ENCODE measurements at regions not wholly inside any gene's neighbourhood (a gene's known extent, or its start where the extent isn't known, plus 50 kb on each side); places are given as distances from the start of the nearest gene placed in this dataset.

DNA sequence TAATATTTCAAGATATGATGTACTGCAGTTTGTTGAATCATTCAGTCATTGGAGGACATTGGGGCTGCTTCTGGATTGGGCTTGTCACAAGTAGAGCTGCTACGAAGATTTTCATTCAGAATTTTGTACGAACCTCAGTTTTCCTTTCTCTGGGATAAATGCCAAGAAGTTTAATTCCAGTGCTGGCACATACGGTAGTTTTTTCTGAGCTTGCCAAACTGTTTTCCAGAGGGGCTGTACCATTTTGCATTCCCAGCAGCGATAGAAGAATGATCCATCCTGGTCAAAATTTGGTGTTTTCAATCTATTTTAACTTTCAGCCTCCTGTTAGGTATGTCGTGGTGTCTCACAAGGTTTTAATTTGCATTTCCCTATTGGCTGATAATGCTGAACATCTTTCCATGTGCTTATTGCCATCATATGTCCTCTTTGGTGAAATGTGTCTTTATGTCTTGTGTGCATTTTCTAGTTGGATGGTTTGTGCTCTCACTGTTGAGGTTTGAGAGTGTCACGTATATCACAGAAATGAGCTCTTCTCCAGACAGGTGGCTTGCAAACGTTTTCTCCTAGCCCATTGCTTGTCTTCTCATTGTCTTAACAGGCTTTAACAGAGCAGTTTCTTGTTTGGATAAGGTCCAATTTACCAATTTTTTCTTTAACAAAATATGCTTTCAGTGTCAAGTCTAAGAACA lies 612.6 kb downstream of the GALR1 start:
- no peak for DNase-seq (ENCODE audit: low read depth)
- no peaks in the 10 kb centered on the region for H3K27me3 ChIP-seq (replicated peaks; ENCODE audit: control insufficient read depth, insufficient read depth, low read length)
- no peaks in the 10 kb centered on the region for H3K36me3 ChIP-seq (ENCODE audit: control insufficient read depth, insufficient read depth, low read length, severe bottlenecking)
- no peak overlapping the region for H3K9ac ChIP-seq (ENCODE audit: low read length)
- H3K4me3 ChIP-seq (ENCODE audit: low read length): no peak overlapping the region
- H3K9me3 ChIP-seq (ENCODE audit: control insufficient read depth, low read length): no peaks in the 10 kb centered on the region
- no peaks in the 10 kb centered on the region for H3K4me1 ChIP-seq (ENCODE audit: control insufficient read depth, insufficient read depth, low read length)

- Histone ChIP-seq H3K36me3 (ENCODE audit: control insufficient read depth, insufficient read depth, low read length, severe bottlenecking) (no peaks in the 10 kb centered on the region), H3K9ac (ENCODE audit: low read length) (no peak overlapping the region), H3K9me3 (ENCODE audit: control insufficient read depth, low read length) (no peaks in the 10 kb centered on the region), H3K4me3 (ENCODE audit: low read length) (no peak overlapping the region), H3K27me3 (replicated peaks; ENCODE audit: control insufficient read depth, insufficient read depth, low read length) (no peaks in the 10 kb centered on the region), H3K4me1 (ENCODE audit: control insufficient read depth, insufficient read depth, low read length) (no peaks in the 10 kb centered on the region)
- DNase-seq (ENCODE audit: low read depth): no peak
These were observed 616.2 kb downstream of the GALR1 start for GRCh38 chr18:77865853-77866252.

DNA sequence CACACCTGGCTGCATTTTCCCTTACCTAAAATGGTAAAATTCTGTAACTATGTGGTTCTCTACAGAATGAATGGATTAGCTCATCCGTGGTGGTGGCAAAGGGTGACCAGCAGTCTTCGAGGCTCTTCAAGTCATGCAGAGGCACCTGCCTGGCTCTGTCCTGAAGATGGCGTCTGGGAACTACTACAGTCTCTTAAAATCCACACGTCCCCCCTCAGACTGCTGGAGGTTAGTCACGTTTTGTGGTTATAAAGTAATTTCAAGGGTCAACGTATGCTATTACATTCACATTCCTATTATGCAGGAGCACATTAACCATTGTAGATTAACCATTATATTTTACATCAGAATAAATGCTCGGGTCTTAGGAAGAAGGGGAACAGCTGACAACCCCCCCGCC lies 616.7 kb downstream of the GALR1 start:
- Histone ChIP-seq H3K4me1 (ENCODE audit: control insufficient read depth, insufficient read depth, low read length) (no peaks in the 10 kb centered on the region), H3K9ac (ENCODE audit: low read length) (no peak overlapping the region), H3K36me3 (ENCODE audit: control insufficient read depth, insufficient read depth, low read length, severe bottlenecking) (no peaks in the 10 kb centered on the region), H3K27me3 (replicated peaks; ENCODE audit: control insufficient read depth, insufficient read depth, low read length) (no peaks in the 10 kb centered on the region), H3K4me3 (ENCODE audit: low read length) (no peak overlapping the region), H3K9me3 (ENCODE audit: control insufficient read depth, low read length) (no peaks in the 10 kb centered on the region)
- DNase-seq (ENCODE audit: low read depth): no peak

- no peaks in the 10 kb centered on the region for H3K4me1 ChIP-seq (ENCODE audit: control insufficient read depth, insufficient read depth, low read length)
- no peak for DNase-seq (ENCODE audit: low read depth)
- no peaks in the 10 kb centered on the region for H3K9me3 ChIP-seq (ENCODE audit: control insufficient read depth, low read length)
These were observed 620.6 kb downstream of the GALR1 start for GRCh38 chr18:77870199-77870598.

GRCh38 chr18:77870894-77871293 lies 621.2 kb downstream of the GALR1 start:
- Histone ChIP-seq H3K4me3 (ENCODE audit: low read length) (no peak overlapping the region), H3K4me1 (ENCODE audit: control insufficient read depth, insufficient read depth, low read length) (no peaks in the 10 kb centered on the region), H3K9ac (ENCODE audit: low read length) (no peak overlapping the region), H3K27me3 (replicated peaks; ENCODE audit: control insufficient read depth, insufficient read depth, low read length) (no peaks in the 10 kb centered on the region), H3K9me3 (ENCODE audit: control insufficient read depth, low read length) (no peaks in the 10 kb centered on the region), H3K36me3 (ENCODE audit: control insufficient read depth, insufficient read depth, low read length, severe bottlenecking) (no peaks in the 10 kb centered on the region)
- DNase-seq (ENCODE audit: low read depth): no peak

More at GRCh38 chr18:77870199-77870598, 620.6 kb downstream of the GALR1 start:
- no peak overlapping the region for H3K9ac ChIP-seq (ENCODE audit: low read length)
- no peaks in the 10 kb centered on the region for H3K36me3 ChIP-seq (ENCODE audit: control insufficient read depth, insufficient read depth, low read length, severe bottlenecking)
- H3K27me3 ChIP-seq (replicated peaks; ENCODE audit: control insufficient read depth, insufficient read depth, low read length): no peaks in the 10 kb centered on the region
- H3K4me3 ChIP-seq (ENCODE audit: low read length): no peak overlapping the region

GRCh38 chr18:77872166-77872565 lies 622.5 kb downstream of the GALR1 start:
- no peaks in the 10 kb centered on the region for H3K27me3 ChIP-seq (replicated peaks; ENCODE audit: control insufficient read depth, insufficient read depth, low read length)

GRCh38 chr18:77876319-77876865 lies 626.7 kb downstream of the GALR1 start:
- Histone ChIP-seq H3K36me3 (ENCODE audit: control insufficient read depth, insufficient read depth, low read length, severe bottlenecking) (no peaks in the 10 kb centered on the region), H3K9ac (ENCODE audit: low read length) (no peak overlapping the region), H3K4me3 (ENCODE audit: low read length) (no peak overlapping the region), H3K27me3 (replicated peaks; ENCODE audit: control insufficient read depth, insufficient read depth, low read length) (no peaks in the 10 kb centered on the region), H3K9me3 (ENCODE audit: control insufficient read depth, low read length) (no peaks in the 10 kb centered on the region), H3K4me1 (ENCODE audit: control insufficient read depth, insufficient read depth, low read length) (no peaks in the 10 kb centered on the region)
- no peak for DNase-seq (ENCODE audit: low read depth)

More at GRCh38 chr18:77872166-77872565, 622.5 kb downstream of the GALR1 start:
- DNase-seq (ENCODE audit: low read depth): no peak
- Histone ChIP-seq H3K9me3 (ENCODE audit: control insufficient read depth, low read length) (no peaks in the 10 kb centered on the region), H3K9ac (ENCODE audit: low read length) (no peak overlapping the region), H3K4me3 (ENCODE audit: low read length) (no peak overlapping the region), H3K36me3 (ENCODE audit: control insufficient read depth, insufficient read depth, low read length, severe bottlenecking) (no peaks in the 10 kb centered on the region), H3K4me1 (ENCODE audit: control insufficient read depth, insufficient read depth, low read length) (no peaks in the 10 kb centered on the region)

GRCh38 chr18:77879829-77880228 lies 630.2 kb downstream of the GALR1 start:
- H3K4me3 ChIP-seq (ENCODE audit: low read length): no peak overlapping the region
- no peaks in the 10 kb centered on the region for H3K36me3 ChIP-seq (ENCODE audit: control insufficient read depth, insufficient read depth, low read length, severe bottlenecking)
- H3K9ac ChIP-seq (ENCODE audit: low read length): no peak overlapping the region

DNA sequence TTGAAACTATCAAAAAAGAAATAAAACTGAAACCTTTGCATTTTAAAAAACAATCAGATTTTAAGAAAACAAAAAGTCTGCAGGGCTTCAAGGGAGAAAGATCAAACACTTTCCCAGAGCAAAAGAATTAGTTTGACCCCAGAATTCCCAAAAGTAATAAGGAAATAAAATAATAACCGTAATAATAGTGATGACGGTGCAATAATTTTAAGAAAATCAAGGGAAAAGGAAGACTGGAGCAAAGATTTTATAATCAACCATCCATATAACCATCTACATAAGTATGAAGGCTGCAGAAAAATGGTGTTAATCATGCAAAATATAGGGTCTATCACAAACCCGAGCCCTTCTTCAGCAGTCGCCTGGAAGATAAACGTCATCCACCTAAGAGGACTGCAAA lies 634.8 kb downstream of the GALR1 start:
- DNase-seq (ENCODE audit: low read depth): no peak
- no peak overlapping the region for H3K4me3 ChIP-seq (ENCODE audit: low read length)
- peaks cover 5% of the 10 kb centered on the region for H3K4me1 ChIP-seq (ENCODE audit: control insufficient read depth, insufficient read depth, low read length)
- no peaks in the 10 kb centered on the region for H3K27me3 ChIP-seq (replicated peaks; ENCODE audit: control insufficient read depth, insufficient read depth, low read length)
- H3K9ac ChIP-seq (ENCODE audit: low read length): no peak overlapping the region
- H3K36me3 ChIP-seq (ENCODE audit: control insufficient read depth, insufficient read depth, low read length, severe bottlenecking): no peaks in the 10 kb centered on the region
- no peaks in the 10 kb centered on the region for H3K9me3 ChIP-seq (ENCODE audit: control insufficient read depth, low read length)

More at GRCh38 chr18:77879829-77880228, 630.2 kb downstream of the GALR1 start:
- Histone ChIP-seq H3K27me3 (replicated peaks; ENCODE audit: control insufficient read depth, insufficient read depth, low read length) (no peaks in the 10 kb centered on the region), H3K9me3 (ENCODE audit: control insufficient read depth, low read length) (no peaks in the 10 kb centered on the region), H3K4me1 (ENCODE audit: control insufficient read depth, insufficient read depth, low read length) (no peaks in the 10 kb centered on the region)
- DNase-seq (ENCODE audit: low read depth): no peak

DNA sequence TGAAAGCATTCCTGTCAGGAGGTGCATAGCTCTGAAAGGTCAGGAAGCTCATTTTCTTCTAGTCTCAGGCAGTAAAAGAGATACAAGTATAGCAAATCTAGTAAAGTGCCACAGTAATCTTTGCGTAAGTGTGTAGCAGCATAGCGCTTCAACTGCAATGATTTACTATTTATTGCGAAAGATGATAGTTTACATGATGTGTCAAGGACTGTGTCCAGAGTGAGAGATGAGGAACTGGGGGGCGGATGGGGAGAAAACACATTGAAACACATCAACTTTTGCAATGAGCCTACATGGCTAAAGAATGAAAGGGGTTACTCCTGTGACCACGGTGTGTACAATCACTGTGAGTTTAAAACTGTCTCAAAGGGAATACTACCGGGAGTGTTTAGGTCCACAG lies 644.4 kb downstream of the GALR1 start:
- Histone ChIP-seq H3K27me3 (replicated peaks; ENCODE audit: control insufficient read depth, insufficient read depth, low read length) (peaks cover 24% of the 10 kb centered on the region), H3K4me3 (ENCODE audit: low read length) (no peak overlapping the region), H3K4me1 (ENCODE audit: control insufficient read depth, insufficient read depth, low read length) (no peaks in the 10 kb centered on the region), H3K9ac (ENCODE audit: low read length) (no peak overlapping the region), H3K36me3 (ENCODE audit: control insufficient read depth, insufficient read depth, low read length, severe bottlenecking) (no peaks in the 10 kb centered on the region), H3K9me3 (ENCODE audit: control insufficient read depth, low read length) (peaks cover 4% of the 10 kb centered on the region)
- DNase-seq (ENCODE audit: low read depth): no peak

DNA sequence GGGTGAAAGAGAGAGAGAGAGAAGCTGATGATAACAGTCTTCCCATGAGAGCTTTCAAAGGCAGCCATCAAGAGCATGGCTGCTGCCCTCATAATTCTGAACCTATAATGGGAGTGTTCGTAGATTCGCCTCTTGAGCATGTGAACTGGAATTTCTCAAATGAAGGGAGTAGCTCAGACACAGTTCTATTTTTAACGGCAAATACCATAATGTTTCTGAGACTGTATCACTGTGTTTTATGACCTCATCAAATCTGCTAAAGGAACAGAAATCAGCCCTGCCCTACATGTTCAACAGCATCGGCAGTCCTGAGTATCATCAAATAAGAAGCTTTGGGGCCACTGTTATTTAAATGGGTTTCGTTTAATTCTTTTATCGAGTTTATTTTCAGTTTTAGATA lies 645.6 kb downstream of the GALR1 start:
- Histone ChIP-seq H3K27me3 (replicated peaks; ENCODE audit: control insufficient read depth, insufficient read depth, low read length) (peaks cover 24% of the 10 kb centered on the region), H3K9ac (ENCODE audit: low read length) (no peak overlapping the region), H3K4me3 (ENCODE audit: low read length) (no peak overlapping the region), H3K36me3 (ENCODE audit: control insufficient read depth, insufficient read depth, low read length, severe bottlenecking) (no peaks in the 10 kb centered on the region), H3K4me1 (ENCODE audit: control insufficient read depth, insufficient read depth, low read length) (no peaks in the 10 kb centered on the region), H3K9me3 (ENCODE audit: control insufficient read depth, low read length) (peaks cover 4% of the 10 kb centered on the region)
- no peak for DNase-seq (ENCODE audit: low read depth)
